Activated CD8-positive, alpha-beta T cell treated with anti-CD3 and anti-CD28 coated beads, Interleukin-2, amount 10 ng/mL, durations not matched to agents 7 days and 5 days (primary cell): ENCODE measurements at regions not wholly inside any gene's neighbourhood (a gene's known extent, or its start where the extent isn't known, plus 50 kb on each side); places are given as distances from the start of the nearest gene placed in this dataset.

Source experiments
- ATAC-seq: fragments of 150-1000 bp; cut with Tn5 transposase; one replicate; pipeline ENCODE4 v1.10.0; 2021; ENCODE audit warnings: moderate library complexity
- CTCF ChIA-PET: fragments of 350-600 bp; sonication (Branson Sonifier 250); formaldehyde crosslinking; loops from one replicate; lab custom pipeline; 2021; ENCODE audit warnings: antibody characterized with exemption; lab: Charles Lee
- POLR2A ChIA-PET: fragments of 350-600 bp; sonication (Branson Sonifier 250); formaldehyde crosslinking; loops from one replicate; lab custom pipeline; 2021; ENCODE audit warnings: antibody characterized with exemption; lab: Charles Lee
- DNase-seq: peaks from one replicate; pipeline ENCODE4 v3.0.0-alpha.2; 2020
- H3K27ac Mint-ChIP-seq: one replicate; pipeline ENCODE4 v1.8.0; 2021; ENCODE audit warnings: mild to moderate bottlenecking, mixed read lengths
- H3K27me3 Mint-ChIP-seq: one replicate; pipeline ENCODE4 v1.8.0; 2021; ENCODE audit warnings: low read depth, mixed read lengths
- H3K36me3 Mint-ChIP-seq: one replicate; pipeline ENCODE4 v1.8.0; 2021; ENCODE audit warnings: low read depth, mixed read lengths
- H3K4me1 Mint-ChIP-seq: one replicate; pipeline ENCODE4 v1.8.0; 2021; ENCODE audit warnings: low read depth, mixed read lengths
- H3K4me3 Mint-ChIP-seq: one replicate; pipeline ENCODE4 v1.8.0; 2021; ENCODE audit warnings: mild to moderate bottlenecking, mixed read lengths
- H3K9me3 Mint-ChIP-seq: one replicate; pipeline ENCODE4 v1.8.0; 2022; ENCODE audit warnings: mixed read lengths; ENCODE audit not compliant: insufficient read depth

GRCh38 chr14:36006623-36007022, 169.9 kb downstream of the PTCSC3 start:
- no peaks in the 10 kb centered on the region for H3K4me1 Mint-ChIP-seq
- CTCF ChIA-PET = no interaction called here
- H3K27me3 Mint-ChIP-seq = peaks cover 12% of the 10 kb centered on the region
- POLR2A ChIA-PET = no interaction called here
- ATAC-seq (no peak), DNase-seq (no peak)
- H3K9me3 Mint-ChIP-seq = no peaks in the 10 kb centered on the region
- H3K27ac Mint-ChIP-seq = no peak overlapping the region
- no peak overlapping the region for H3K4me3 Mint-ChIP-seq
- H3K36me3 Mint-ChIP-seq = no peaks in the 10 kb centered on the region

- ChIA-PET POLR2A (no interaction called here), CTCF (no interaction called here)
- H3K9me3 Mint-ChIP-seq = no peaks in the 10 kb centered on the region
- H3K27me3 Mint-ChIP-seq = peaks cover 11% of the 10 kb centered on the region
- DNase-seq (no peak), ATAC-seq (no peak)
- no peaks in the 10 kb centered on the region for H3K36me3 Mint-ChIP-seq
- H3K4me3 Mint-ChIP-seq = no peak overlapping the region
- no peak overlapping the region for H3K27ac Mint-ChIP-seq
- H3K4me1 Mint-ChIP-seq = no peaks in the 10 kb centered on the region
Observed at GRCh38 chr14:36005670-36006069, 170.9 kb downstream of the PTCSC3 start.

DNA sequence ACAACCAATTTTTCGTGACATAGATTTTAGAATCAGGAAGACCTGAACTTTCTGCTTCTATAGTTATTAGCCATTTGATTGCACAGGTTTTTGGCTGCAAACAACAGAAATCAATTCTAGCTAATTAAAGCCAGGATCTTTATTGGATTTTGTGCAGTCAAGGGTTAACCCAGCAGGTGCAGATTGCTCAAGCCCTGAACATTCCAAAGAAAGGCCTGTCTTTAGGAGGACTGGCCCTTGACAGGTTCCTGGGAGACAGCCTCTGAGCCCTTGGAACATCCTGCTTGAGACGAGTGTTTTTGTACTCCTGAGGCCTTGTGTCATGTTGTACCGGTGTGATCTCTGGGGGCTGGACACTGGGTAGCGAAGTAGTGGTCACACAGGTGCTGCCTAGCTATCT, 174.6 kb downstream of the PTCSC3 start:
- POLR2A ChIA-PET = no interaction called here
- no peaks in the 10 kb centered on the region for H3K9me3 Mint-ChIP-seq
- CTCF ChIA-PET = interaction anchor here (1.0 kb wide), 1 partner anchor 68 kb away, joined by 3 read pairs; no protein-coding TSS in a partner anchor
- DNase-seq (no peak), ATAC-seq (no peak)
- H3K4me3 Mint-ChIP-seq = no peak overlapping the region
- H3K27ac Mint-ChIP-seq = no peak overlapping the region
- H3K4me1 Mint-ChIP-seq = no peaks in the 10 kb centered on the region
- no peaks in the 10 kb centered on the region for H3K36me3 Mint-ChIP-seq
- peaks cover 5% of the 10 kb centered on the region for H3K27me3 Mint-ChIP-seq

DNA sequence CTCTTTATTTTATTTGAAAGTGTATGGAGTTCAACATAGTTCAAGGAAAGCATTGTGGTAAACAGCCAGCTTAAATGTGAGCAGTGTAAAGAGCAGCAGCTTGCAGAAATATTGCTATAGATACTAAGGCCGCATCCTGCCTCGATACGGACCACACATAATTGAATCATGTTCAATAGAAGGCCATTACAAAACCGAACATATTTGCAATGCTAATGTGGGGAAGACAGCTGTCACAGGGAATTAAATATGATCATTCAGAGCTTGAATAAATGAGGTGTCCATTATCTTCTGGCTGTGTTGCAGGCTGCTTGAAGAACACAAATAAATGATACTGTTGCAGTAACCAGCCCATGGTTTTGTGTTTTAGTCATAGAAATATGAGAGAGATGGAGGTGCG, 173.2 kb downstream of the BRMS1L start:
- Mint-ChIP-seq H3K27ac (no peak overlapping the region), H3K4me3 (no peak overlapping the region), H3K4me1 (no peaks in the 10 kb centered on the region), H3K36me3 (no peaks in the 10 kb centered on the region), H3K27me3 (peaks cover 11% of the 10 kb centered on the region), H3K9me3 (no peaks in the 10 kb centered on the region)
- POLR2A ChIA-PET = no interaction called here
- CTCF ChIA-PET = no interaction called here
- no peak for DNase-seq
- ATAC-seq = no peak

- no peak for ATAC-seq
- POLR2A ChIA-PET = no interaction called here
- no peaks in the 10 kb centered on the region for H3K4me1 Mint-ChIP-seq
- CTCF ChIA-PET = no interaction called here
- DNase-seq = no peak
- H3K4me3 Mint-ChIP-seq = no peak overlapping the region
- H3K27me3 Mint-ChIP-seq = peaks cover 11% of the 10 kb centered on the region
- H3K9me3 Mint-ChIP-seq = no peaks in the 10 kb centered on the region
- no peak overlapping the region for H3K27ac Mint-ChIP-seq
- no peaks in the 10 kb centered on the region for H3K36me3 Mint-ChIP-seq
Observed at GRCh38 chr14:35998303-35998702, 172.2 kb downstream of the BRMS1L start.

DNA sequence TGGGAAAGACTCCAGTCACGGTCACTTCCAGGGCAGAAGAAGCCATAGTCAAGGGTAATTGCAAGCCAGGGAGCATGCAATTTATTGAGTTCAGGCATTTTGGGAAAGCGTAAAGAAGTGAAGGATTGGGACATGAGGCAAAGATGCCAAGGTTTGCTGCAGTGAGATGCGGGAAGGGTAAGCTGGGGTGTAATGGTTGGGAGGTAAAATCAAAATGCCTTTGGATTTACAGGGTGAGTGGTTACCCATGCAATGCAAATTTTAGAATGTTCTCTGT, 167.5 kb downstream of the BRMS1L start:
- Mint-ChIP-seq H3K27ac (no peak overlapping the region), H3K4me1 (no peaks in the 10 kb centered on the region)

DNA sequence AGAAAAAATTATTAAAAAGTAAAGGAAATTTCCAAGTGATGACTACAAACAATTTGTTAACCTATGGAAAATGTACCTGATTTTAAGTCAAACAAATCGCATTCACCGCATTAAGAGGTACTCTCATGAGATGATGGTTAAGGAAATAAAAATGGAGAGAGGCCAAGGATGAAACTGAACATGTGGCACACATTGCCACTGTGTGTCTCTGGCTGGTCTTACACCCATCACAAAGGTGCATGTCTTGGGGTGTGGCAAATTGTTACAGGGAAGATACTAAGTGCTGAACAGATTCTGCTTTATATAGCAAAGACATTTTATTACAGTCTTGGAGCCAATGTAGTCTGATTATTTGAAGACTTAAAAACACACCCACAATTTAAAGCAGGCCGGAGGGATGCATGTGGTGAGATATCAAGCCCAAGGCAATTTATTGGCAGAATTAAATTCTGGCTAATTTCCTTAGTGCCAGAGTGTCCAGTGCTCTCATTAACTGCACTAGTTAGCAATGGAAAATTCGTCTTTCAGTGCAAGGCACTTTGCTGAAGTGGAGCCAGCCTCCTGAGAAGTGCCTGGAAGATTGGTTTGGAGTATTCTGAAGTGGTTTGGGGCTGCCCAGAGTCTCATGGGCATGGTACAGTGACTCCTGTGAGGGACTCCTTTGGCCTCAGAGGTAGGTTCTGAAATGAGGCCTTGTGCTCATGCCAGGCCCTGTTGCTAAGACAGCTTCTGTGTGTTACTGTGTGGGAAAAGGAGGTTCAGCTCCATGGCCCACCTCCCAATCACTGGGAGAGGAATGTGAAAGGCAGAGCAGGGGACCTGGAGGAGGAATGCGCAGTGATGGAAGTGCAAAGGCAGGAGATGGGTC, 166.9 kb downstream of the BRMS1L start:
- Mint-ChIP-seq H3K9me3 (no peaks in the 10 kb centered on the region), H3K4me1 (no peaks in the 10 kb centered on the region), H3K27me3 (peaks cover 8% of the 10 kb centered on the region), H3K27ac (no peak overlapping the region), H3K4me3 (no peak overlapping the region), H3K36me3 (no peaks in the 10 kb centered on the region)
- no peak for DNase-seq
- CTCF ChIA-PET = no interaction called here
- no peak for ATAC-seq
- POLR2A ChIA-PET = no interaction called here

More for the DNA sequence above, 167.5 kb downstream of the BRMS1L start:
- CTCF ChIA-PET = no interaction called here
- ATAC-seq (no peak), DNase-seq (no peak)
- Mint-ChIP-seq H3K36me3 (no peaks in the 10 kb centered on the region), H3K27me3 (peaks cover 9% of the 10 kb centered on the region), H3K4me3 (no peak overlapping the region), H3K9me3 (no peaks in the 10 kb centered on the region)
- POLR2A ChIA-PET = no interaction called here

DNA sequence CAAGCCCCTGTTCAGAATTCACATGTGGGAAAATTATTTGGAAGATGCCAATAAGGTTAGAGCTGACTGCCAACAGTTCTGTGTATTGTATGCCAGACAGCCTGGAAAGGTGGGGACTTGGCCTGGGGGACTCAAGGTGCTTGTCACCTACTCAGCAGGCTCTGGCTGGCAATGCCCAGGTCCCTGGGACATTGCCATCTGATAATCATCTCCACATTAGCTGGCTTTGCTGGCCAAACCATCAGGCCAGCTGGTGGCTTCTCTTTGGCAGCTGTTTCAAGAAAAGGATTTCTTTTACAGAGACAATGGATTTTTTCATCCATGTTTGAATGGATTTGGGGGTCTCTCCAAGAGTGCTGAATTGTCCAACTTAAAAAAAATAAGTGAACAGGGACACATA, 165.2 kb downstream of the BRMS1L start:
- Mint-ChIP-seq H3K4me3 (no peak overlapping the region), H3K36me3 (no peaks in the 10 kb centered on the region), H3K27me3 (peaks cover 2% of the 10 kb centered on the region), H3K27ac (no peak overlapping the region), H3K4me1 (peaks cover under 1% of the 10 kb centered on the region), H3K9me3 (no peaks in the 10 kb centered on the region)
- ChIA-PET POLR2A (no interaction called here), CTCF (no interaction called here)
- no peak for DNase-seq
- no peak for ATAC-seq

DNA sequence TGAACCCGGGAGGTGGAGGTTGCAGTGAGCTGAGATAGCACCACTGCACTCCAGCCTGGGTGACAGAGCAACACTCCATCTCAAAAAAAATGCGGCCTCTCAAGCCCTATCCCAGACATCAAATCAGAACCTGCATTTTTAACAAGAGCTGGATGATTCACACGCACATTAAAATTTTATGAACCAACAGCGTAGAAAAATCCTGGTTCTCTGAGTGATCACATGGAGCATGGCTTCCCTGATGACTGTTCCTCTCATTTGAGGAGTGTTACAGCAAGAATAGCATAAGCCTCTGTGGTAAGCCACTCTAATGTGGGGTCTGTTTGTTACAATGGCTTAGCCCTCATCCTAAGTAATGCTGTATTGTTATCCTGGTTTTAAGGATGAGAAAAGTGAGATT, 163.6 kb downstream of the BRMS1L start:
- no peak overlapping the region for H3K4me3 Mint-ChIP-seq
- H3K4me1 Mint-ChIP-seq = peaks cover 7% of the 10 kb centered on the region
- H3K9me3 Mint-ChIP-seq = no peaks in the 10 kb centered on the region
- ChIA-PET POLR2A (no interaction called here), CTCF (no interaction called here)
- ATAC-seq = no peak
- no peak for DNase-seq
- H3K27ac Mint-ChIP-seq = no peak overlapping the region
- H3K27me3 Mint-ChIP-seq = no peaks in the 10 kb centered on the region
- H3K36me3 Mint-ChIP-seq = no peaks in the 10 kb centered on the region

- Mint-ChIP-seq H3K9me3 (no peaks in the 10 kb centered on the region), H3K36me3 (no peaks in the 10 kb centered on the region), H3K4me3 (no peak overlapping the region), H3K27ac (no peak overlapping the region), H3K27me3 (no peaks in the 10 kb centered on the region), H3K4me1 (peaks cover 7% of the 10 kb centered on the region)
- ATAC-seq = no peak
- CTCF ChIA-PET = interaction anchor here (0.9 kb wide), 1 partner anchor 80 kb away, joined by 3 read pairs; no protein-coding TSS in a partner anchor
- POLR2A ChIA-PET = no interaction called here
- DNase-seq = no peak
Observed at GRCh38 chr14:35988972-35989690, 163.0 kb downstream of the BRMS1L start.

GRCh38 chr14:35988550-35988949, 162.4 kb downstream of the BRMS1L start:
- peaks cover 7% of the 10 kb centered on the region for H3K4me1 Mint-ChIP-seq
- H3K9me3 Mint-ChIP-seq = no peaks in the 10 kb centered on the region
- no peak for DNase-seq
- no peak for ATAC-seq
- H3K4me3 Mint-ChIP-seq = no peak overlapping the region
- ChIA-PET POLR2A (no interaction called here), CTCF (interaction anchor here (0.9 kb wide), 1 partner anchor 80 kb away, joined by 3 read pairs; no protein-coding TSS in a partner anchor)
- H3K27me3 Mint-ChIP-seq = no peaks in the 10 kb centered on the region
- H3K36me3 Mint-ChIP-seq = no peaks in the 10 kb centered on the region
- H3K27ac Mint-ChIP-seq = no peak overlapping the region

DNA sequence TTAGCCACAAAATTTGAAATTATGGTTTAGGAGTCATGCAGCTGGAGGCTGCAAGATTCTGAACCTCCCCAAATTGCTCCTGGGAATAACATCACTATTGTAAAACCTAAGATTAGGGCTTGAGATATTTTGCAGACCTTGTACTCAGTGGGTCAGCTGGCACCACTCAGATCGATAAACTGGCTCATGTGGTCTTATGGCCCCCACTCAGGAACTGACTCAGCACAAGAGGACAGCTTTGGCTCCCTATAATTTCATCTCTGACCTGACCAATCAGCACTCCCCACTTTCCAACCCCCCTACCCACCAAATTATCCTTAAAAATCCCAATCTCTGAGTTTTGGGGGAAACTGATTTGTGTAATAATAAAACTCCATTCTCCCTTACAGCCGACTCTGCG, 161.6 kb downstream of the BRMS1L start:
- Mint-ChIP-seq H3K4me1 (peaks cover 7% of the 10 kb centered on the region), H3K36me3 (no peaks in the 10 kb centered on the region), H3K4me3 (no peak overlapping the region), H3K9me3 (no peaks in the 10 kb centered on the region), H3K27me3 (no peaks in the 10 kb centered on the region), H3K27ac (no peak overlapping the region)
- POLR2A ChIA-PET = no interaction called here
- no peak for DNase-seq
- no peak for ATAC-seq
- CTCF ChIA-PET = no interaction called here
